ENCODE measurements at regions not wholly inside any gene's neighbourhood (a gene's known extent, or its start where the extent isn't known, plus 50 kb on each side); places are given as distances from the start of the nearest gene placed in this dataset.

- no peak for TF ChIP-seq CTCF (IDR thresholded peaks at IDR 0.05; ENCODE audit: low read depth, low read length)
- Histone ChIP-seq H3K4me1 (no peaks in the 10 kb centered on the region; the same call in 1 of the 2 replicates), H3K9me3 (no peaks in the 10 kb centered on the region), H3K27me3 (peaks cover 21% of the 10 kb centered on the region), H3K36me3 (no peaks in the 10 kb centered on the region), H3K4me3 (ENCODE audit: low read depth, low read length) (no peak overlapping the region)
- no peak for DNase-seq
These were observed 229.1 kb downstream of the SIM1 start for GRCh38 chr6:100235631-100236030.

DNA sequence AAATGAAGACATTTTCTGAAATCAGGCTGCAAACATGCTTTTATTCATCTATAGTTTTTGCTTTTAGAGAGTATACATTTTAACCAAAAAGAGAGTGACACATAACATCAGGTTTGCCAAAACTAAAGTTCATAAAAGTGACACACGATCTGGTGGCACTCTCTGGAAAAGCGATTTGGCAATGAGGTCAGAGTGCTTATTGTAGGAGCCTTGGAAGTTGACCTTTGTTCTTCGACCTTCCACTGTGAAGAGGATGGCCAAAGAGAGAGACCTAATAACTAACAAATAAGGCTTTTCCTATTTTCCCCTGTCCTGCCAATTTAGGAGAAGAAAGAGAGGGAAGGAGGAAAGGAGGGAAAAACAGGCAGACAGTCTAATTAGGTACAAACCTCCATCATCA is 230.1 kb downstream of the SIM1 start:
- Histone ChIP-seq H3K9me3 (no peaks in the 10 kb centered on the region), H3K36me3 (no peaks in the 10 kb centered on the region), H3K4me3 (ENCODE audit: low read depth, low read length) (no peak overlapping the region), H3K27me3 (peaks cover 23% of the 10 kb centered on the region), H3K4me1 (peaks cover 4% of the 10 kb centered on the region; the same call in 1 of the 2 replicates)
- TF ChIP-seq CTCF (IDR thresholded peaks at IDR 0.05; ENCODE audit: low read depth, low read length), result no peak
- DNase-seq, result no peak

DNA sequence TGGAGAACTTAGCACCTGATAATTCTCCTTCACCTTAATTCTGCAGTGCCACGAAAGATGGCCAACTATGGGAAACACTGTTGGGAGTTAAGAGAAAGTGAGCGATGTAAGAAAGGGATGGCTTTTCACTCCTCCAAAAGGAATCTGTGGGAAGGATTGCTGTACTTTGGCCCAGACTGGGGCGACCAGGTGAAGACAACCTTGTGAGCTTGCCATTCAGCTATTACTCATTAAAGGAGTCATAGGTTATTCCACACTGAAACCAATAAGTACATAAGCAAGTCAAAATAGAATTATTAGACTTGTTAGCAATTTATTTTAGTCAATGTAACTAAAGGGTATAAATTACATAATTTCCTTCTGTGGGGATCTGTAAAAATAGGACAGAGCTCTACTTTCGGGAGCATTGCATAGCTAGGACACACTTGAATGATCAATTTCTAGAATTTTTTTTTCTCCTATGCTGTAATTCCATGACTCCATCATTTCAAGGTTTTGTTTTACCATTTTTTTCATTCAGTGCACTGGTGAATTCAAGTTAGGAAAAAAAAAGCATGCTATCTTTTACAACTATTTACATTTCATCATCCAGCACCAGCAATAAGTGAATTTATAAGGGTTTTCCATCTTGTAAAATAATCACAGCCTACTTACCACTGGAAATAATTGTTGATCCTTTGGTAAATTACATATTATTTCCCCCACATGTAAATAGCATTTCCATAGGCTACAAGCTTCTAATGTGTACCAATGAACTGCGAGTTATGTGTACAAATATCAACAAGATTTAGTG is 231.7 kb downstream of the SIM1 start:
- no peak for TF ChIP-seq CTCF (IDR thresholded peaks at IDR 0.05; ENCODE audit: low read depth, low read length)
- H3K36me3 ChIP-seq, result no peaks in the 10 kb centered on the region
- DNase-seq, result no peak
- H3K27me3 ChIP-seq, result peaks cover 23% of the 10 kb centered on the region
- no peaks in the 10 kb centered on the region for H3K9me3 ChIP-seq
- no peak overlapping the region for H3K4me3 ChIP-seq (ENCODE audit: low read depth, low read length)
- peaks cover 4% of the 10 kb centered on the region; the same call in 1 of the 2 replicates for H3K4me1 ChIP-seq

- Histone ChIP-seq H3K27me3 (peaks cover 18% of the 10 kb centered on the region), H3K4me3 (ENCODE audit: low read depth, low read length) (no peak overlapping the region), H3K36me3 (no peaks in the 10 kb centered on the region), H3K4me1 (peaks cover 4% of the 10 kb centered on the region; the same call in 1 of the 2 replicates), H3K9me3 (no peaks in the 10 kb centered on the region)
- no peak for DNase-seq
- no peak for TF ChIP-seq CTCF (IDR thresholded peaks at IDR 0.05; ENCODE audit: low read depth, low read length)
These were observed 233.8 kb downstream of the SIM1 start for GRCh38 chr6:100230953-100231316.

- Histone ChIP-seq H3K4me3 (ENCODE audit: low read depth, low read length) (no peak overlapping the region), H3K9me3 (no peaks in the 10 kb centered on the region), H3K36me3 (no peaks in the 10 kb centered on the region), H3K27me3 (peaks cover 16% of the 10 kb centered on the region), H3K4me1 (peaks cover 4% of the 10 kb centered on the region; the same call in 1 of the 2 replicates)
- TF ChIP-seq CTCF (IDR thresholded peaks at IDR 0.05; ENCODE audit: low read depth, low read length), result no peak
- no peak for DNase-seq
These were observed 234.4 kb downstream of the SIM1 start for GRCh38 chr6:100230115-100230952.

All from BE2C (cell line).